NB4 (cell line): ENCODE measurements at regions not wholly inside any gene's neighbourhood (a gene's known extent, or its start where the extent isn't known, plus 50 kb on each side); places are given as distances from the start of the nearest gene placed in this dataset.

Experiments used
- TF ChIP-seq, protein P1 (sequence below): IDR thresholded peaks from one replicate; pipeline ENCODE4 v1.5.1; 2012; ENCODE audit warnings: low read depth, low read length
- TF ChIP-seq, protein P2 (sequence below): IDR thresholded peaks from 2 replicates; pipeline ENCODE4 v1.6.1; 2011; ENCODE audit warnings: low read depth, low read length

DNA sequence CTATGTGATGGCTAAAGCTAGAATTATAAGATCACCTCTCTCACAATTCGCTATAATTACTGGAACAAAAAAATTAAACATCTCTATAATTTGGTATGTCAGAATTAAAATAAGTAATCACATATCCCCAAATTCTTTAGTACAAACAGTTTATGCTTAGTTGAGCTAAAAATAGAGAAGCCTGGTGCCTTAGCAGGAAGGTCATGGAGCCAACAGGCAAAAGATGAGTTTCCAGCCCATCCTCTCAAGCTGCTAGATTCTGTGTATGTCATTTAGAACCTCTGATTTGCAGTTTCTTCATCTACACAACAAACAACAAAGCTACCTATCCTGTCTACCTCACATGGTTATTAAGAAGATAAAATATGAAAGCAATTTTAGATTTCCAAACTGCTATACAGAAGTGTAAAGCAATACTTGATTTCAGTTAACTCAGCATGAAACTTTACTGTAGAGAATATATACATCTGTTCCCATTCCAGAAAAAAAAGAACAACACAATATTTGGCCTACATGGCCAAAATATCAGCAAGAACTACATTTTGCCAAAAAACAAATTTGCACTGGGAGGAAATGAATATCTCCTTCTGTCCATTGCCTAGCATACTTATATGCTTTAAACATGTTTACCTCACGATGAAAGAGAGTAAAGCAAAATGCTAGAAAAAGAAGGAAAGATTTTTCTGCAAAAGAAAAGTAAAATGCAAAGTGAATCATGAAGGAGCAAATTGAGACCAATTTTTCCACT is 294.0 kb upstream of the MIR17HG start:
- TF ChIP-seq, protein P1, sequence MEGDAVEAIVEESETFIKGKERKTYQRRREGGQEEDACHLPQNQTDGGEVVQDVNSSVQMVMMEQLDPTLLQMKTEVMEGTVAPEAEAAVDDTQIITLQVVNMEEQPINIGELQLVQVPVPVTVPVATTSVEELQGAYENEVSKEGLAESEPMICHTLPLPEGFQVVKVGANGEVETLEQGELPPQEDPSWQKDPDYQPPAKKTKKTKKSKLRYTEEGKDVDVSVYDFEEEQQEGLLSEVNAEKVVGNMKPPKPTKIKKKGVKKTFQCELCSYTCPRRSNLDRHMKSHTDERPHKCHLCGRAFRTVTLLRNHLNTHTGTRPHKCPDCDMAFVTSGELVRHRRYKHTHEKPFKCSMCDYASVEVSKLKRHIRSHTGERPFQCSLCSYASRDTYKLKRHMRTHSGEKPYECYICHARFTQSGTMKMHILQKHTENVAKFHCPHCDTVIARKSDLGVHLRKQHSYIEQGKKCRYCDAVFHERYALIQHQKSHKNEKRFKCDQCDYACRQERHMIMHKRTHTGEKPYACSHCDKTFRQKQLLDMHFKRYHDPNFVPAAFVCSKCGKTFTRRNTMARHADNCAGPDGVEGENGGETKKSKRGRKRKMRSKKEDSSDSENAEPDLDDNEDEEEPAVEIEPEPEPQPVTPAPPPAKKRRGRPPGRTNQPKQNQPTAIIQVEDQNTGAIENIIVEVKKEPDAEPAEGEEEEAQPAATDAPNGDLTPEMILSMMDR = no peak
- TF ChIP-seq, protein P2, sequence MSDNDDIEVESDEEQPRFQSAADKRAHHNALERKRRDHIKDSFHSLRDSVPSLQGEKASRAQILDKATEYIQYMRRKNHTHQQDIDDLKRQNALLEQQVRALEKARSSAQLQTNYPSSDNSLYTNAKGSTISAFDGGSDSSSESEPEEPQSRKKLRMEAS = no peak
